HG03469 (cell line): ENCODE measurements at regions not wholly inside any gene's neighbourhood (a gene's known extent, or its start where the extent isn't known, plus 50 kb on each side); places are given as distances from the start of the nearest gene placed in this dataset.
"Not testable (repeated sequence)": the region's sequence is repeated elsewhere in the genome, so short reads cannot be mapped to it uniquely, and the experiment has no call there.

ENCODE experiments used
- ATAC-seq: cut with Tn5 transposase; IDR thresholded peaks from one replicate; pipeline ENCODE4 v1.9.1; 2021; ENCODE audit warnings: mild to moderate bottlenecking, moderate library complexity, moderate number of reproducible peaks; ENCODE audit not compliant: unreplicated experiment

GRCh38 chr18:2191180-2191790 lies 380.0 kb downstream of the METTL4 start:
- ATAC-seq, result no peak

DNA sequence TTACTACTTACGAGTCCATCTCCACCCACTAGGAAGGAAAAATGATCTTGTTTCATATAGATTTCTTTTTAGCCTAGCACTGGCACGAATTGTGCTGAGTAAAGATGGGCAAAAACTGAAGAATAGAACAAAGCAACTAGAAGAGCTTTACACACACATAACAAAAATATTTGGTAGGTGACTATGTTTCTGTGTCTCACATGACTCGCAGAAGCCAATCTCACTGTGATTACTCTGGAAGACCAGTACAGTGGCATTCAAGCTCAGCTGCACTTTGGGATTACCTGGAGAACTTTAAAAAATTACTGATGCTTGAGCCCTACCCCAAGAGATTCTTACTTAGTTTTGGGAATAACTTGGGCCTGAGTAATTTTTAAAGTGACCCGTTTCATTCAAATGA lies 378.7 kb downstream of the METTL4 start:
- ATAC-seq, result no peak

GRCh38 chr18:2197946-2198345 lies 373.4 kb downstream of the METTL4 start:
- ATAC-seq, result no peak

DNA sequence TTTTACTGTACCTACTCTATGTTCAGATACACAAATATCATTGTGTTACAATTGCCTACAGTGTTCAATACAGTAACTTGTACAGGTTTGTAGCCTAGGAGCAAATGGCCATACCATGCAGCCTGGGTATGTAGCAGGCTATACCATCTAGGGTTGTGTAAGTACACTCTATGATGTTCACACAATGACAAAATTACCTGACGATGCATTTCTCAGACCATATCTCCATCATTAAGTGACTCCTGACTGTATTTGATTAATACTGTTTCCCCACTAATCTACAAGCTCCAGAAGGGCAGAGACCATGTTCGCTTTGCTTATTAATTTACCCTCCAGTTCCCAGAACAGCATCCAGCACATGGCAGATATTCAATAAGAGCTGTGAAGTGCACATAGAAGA lies 372.2 kb downstream of the METTL4 start:
- no peak for ATAC-seq

- ATAC-seq, result no peak
Observed at GRCh38 chr18:2201036-2201600, 370.2 kb downstream of the METTL4 start.

- ATAC-seq, result no peak
Observed at GRCh38 chr18:2204736-2205135, 366.6 kb downstream of the METTL4 start.

- no peak for ATAC-seq
Observed at GRCh38 chr18:2207294-2207693, 364.0 kb downstream of the METTL4 start.

DNA sequence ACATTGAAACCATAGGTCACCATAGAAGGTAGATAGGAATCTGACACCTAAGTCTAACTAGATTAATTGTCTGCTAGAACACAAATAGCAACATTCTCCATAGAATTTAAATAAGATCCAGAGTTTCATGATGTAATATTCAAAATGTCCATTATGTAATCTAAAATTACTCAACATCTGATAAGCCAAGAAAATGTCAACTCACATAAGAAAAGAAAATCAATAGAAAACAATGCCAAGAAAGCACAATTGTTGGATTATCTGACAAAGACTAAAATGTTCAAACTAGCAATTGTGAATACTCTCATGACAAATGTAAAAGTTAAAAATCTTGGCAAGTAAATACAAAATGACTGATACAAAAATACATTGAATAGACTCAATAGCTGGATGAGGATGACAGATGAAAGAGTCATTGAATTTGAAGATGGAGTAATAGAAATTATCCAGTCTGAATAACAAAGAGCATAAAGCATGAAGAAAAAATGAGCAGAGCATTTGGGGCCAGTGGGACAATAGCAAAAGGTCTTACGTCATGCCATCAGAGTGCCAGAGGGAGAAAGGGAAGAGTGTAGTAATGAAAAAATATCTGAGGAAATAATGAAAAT lies 358.6 kb downstream of the METTL4 start:
- no peak for ATAC-seq

- ATAC-seq, result no peak
Observed at GRCh38 chr18:2213905-2214304, 357.4 kb downstream of the METTL4 start.

GRCh38 chr18:2217356-2217755 lies 353.9 kb downstream of the METTL4 start:
- no peak for ATAC-seq

- ATAC-seq, result no peak
Observed at GRCh38 chr18:2218101-2218500, 353.2 kb downstream of the METTL4 start.

GRCh38 chr18:2219706-2220105 lies 351.6 kb downstream of the METTL4 start:
- no peak for ATAC-seq

DNA sequence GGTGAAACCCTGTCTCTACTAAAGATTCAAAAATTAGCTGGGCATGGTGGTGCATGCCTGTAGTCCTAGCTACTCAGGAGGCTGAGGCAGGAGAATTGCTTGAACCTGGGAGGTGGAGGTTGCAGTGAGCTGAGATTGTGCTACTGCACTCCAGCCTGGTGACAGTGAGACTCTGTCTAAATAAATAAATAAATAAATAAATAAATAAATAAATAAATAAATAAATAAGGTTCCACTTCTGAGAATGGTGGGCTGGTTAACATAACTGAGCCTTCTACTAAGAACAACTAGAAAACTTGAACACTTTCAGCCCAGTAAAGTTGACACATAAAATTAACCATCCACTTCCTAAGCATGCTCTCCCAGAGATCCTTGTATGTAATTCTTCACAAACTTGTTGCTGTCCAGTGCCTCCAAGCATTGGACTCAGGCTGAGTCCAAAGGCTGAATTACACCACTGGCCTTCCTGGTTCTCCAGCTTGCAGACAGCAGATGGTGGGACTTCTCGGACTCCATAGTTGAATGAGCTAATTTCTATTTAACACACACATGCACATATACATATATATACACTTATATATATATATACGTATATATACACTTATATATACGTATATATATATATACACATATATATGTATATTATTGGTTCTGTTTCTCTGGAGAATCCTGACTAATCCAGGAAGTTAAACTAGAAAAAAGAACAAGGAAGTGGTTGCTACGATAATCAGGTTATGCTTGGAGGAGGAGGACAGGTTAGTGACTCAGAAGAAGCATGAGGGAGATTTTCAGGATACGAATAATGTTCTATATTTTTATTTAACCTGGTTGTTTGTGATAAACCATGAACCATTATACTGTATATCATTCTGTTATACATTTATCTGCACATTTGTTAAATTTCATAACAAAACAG lies 348.8 kb downstream of the METTL4 start:
- no peak for ATAC-seq

- ATAC-seq, result no peak
Observed at GRCh38 chr18:2223449-2223848, 347.9 kb downstream of the METTL4 start.

DNA sequence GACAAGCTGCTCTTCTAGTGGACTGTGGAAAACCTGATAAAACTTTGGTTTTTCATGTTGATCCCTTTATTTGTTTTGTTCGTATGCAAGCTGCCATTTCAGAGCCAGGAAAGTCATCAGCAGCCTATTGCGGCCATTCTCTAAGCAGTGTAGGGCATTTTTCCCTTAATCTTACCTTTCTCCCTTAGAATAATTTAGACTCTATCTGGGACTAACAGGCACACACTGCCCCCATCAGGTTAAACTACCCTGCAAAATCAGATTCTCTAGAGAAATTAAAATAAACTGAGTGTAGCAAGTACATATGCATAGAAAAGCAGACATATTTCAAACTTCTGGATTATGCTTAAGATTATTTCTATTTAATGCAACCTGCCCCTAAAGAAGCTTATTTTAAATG lies 347.5 kb downstream of the METTL4 start:
- ATAC-seq, result no peak

GRCh38 chr18:2236232-2236631 lies 335.1 kb downstream of the METTL4 start:
- no peak for ATAC-seq

DNA sequence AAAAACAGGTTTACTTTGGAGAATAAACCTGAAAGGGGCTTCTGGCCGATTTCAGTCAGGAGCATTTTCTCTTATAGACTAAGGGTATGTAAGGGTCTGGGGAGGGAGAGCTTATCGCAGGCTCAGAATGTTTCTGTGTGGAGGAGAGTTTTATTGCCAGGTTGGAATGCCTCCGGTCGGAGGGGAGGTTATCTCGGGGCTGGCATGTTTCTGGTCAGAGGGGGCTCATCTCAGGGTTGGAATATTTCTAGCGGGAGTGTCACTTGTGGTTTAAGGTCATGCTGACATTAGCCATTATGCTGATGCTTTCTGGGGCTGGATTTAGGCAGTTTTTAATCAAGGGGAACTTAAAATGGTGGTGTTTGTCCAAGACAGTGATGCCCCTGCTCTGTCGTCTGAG lies 333.6 kb downstream of the METTL4 start:
- no peak for ATAC-seq

DNA sequence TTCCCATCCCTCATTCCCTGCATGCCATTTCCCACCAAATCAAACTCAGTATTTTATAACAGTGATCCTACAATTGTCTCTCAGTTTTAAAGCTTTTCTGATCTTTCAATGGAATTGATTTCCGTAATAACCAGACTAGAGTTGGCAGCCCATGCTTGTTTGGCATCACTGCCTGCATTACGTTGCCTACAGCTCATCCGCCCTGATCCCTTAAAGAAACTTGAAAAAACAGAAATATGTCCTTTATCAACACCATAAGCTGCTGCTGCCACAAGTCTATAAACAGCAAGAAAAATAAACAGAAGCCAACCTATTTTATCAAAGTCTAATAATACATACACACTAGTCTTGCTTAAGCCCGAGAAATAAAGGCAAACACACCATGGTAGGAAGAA lies 331.0 kb downstream of the METTL4 start:
- no peak for ATAC-seq

GRCh38 chr18:2244641-2245040 lies 326.7 kb downstream of the METTL4 start:
- ATAC-seq, result no peak

GRCh38 chr18:2247101-2247500 lies 324.2 kb downstream of the METTL4 start:
- not testable (repeated sequence) for ATAC-seq

- ATAC-seq, result no peak
Observed at GRCh38 chr18:2254977-2255376, 316.3 kb downstream of the METTL4 start.

GRCh38 chr18:2256577-2256976 lies 314.7 kb downstream of the METTL4 start:
- ATAC-seq, result no peak
